Duodenal mucosa (tissue), 2 donors: ENCODE measurements at regions not wholly inside any gene's neighbourhood (a gene's known extent, or its start where the extent isn't known, plus 50 kb on each side); places are given as distances from the start of the nearest gene placed in this dataset.

Experiments used
- H3K27ac ChIP-seq: one replicate; pipeline ENCODE4 v1.7.0; 2013; ENCODE audit warnings: low read depth, low read length
- H3K27me3 ChIP-seq, 2 donors: one replicate each; pipeline ENCODE4 v1.7.0; 2013; ENCODE audit warnings: low read length in 2 of 2, control low read depth in 1 of 2; ENCODE audit not compliant: insufficient read depth in 2 of 2, control insufficient read depth in 1 of 2
- H3K36me3 ChIP-seq, 2 donors: one replicate each; pipeline ENCODE4 v1.7.0; 2013; ENCODE audit warnings: low read length in 2 of 2, control low read depth in 1 of 2; ENCODE audit not compliant: insufficient read depth in 2 of 2, control insufficient read depth in 1 of 2
- H3K4me1 ChIP-seq, 2 donors: one replicate each; pipeline ENCODE4 v1.7.0; 2013; ENCODE audit warnings: low read length in 2 of 2, control low read depth in 1 of 2; ENCODE audit not compliant: insufficient read depth in 2 of 2, control insufficient read depth in 1 of 2
- H3K4me3 ChIP-seq, 2 donors: one replicate each; pipeline ENCODE4 v1.7.0; 2013; ENCODE audit warnings: low read length in 2 of 2, low read depth in 1 of 2
- H3K9ac ChIP-seq, 2 donors: one replicate each; pipeline ENCODE4 v1.7.0; 2013; ENCODE audit warnings: low read length in 2 of 2, low read depth in 1 of 2
- H3K9me3 ChIP-seq, 2 donors: one replicate each; pipeline ENCODE4 v1.7.0; 2013; ENCODE audit warnings: low read length in 2 of 2, control low read depth in 1 of 2; ENCODE audit not compliant: control insufficient read depth in 1 of 2

- peaks cover 23 to 36% of the 10 kb centered on the region in 2 donors for H3K36me3 ChIP-seq
These were observed 129.0 kb downstream of the KATNIP start for GRCh38 chr16:27678955-27679354.

GRCh38 chr16:27679899-27680298, 130.0 kb downstream of the KATNIP start:
- no peaks in the 10 kb centered on the region for H3K4me1 ChIP-seq
- peaks cover 23 to 36% of the 10 kb centered on the region in 2 donors for H3K36me3 ChIP-seq
- no peak overlapping the region for H3K9ac ChIP-seq
- no peaks in the 10 kb centered on the region for H3K27me3 ChIP-seq
- H3K27ac ChIP-seq: no peak overlapping the region
- H3K9me3 ChIP-seq: no peaks in the 10 kb centered on the region
- no peak overlapping the region for H3K4me3 ChIP-seq

More at GRCh38 chr16:27678955-27679354, 129.0 kb downstream of the KATNIP start:
- Histone ChIP-seq H3K4me1 (no peaks in the 10 kb centered on the region), H3K27ac (no peak overlapping the region), H3K27me3 (no peaks in the 10 kb centered on the region), H3K9me3 (no peaks in the 10 kb centered on the region), H3K4me3 (no peak overlapping the region), H3K9ac (no peak overlapping the region)

- no peak overlapping the region for H3K9ac ChIP-seq
- no peaks in the 10 kb centered on the region for H3K27me3 ChIP-seq
- peaks cover 23 to 36% of the 10 kb centered on the region in 2 donors for H3K36me3 ChIP-seq
These were observed 131.7 kb downstream of the KATNIP start for GRCh38 chr16:27681681-27682080.

GRCh38 chr16:27684047-27684446, 134.1 kb downstream of the KATNIP start:
- Histone ChIP-seq H3K9ac (no peak overlapping the region), H3K4me3 (no peak overlapping the region), H3K4me1 (no peaks in the 10 kb centered on the region), H3K9me3 (no peaks in the 10 kb centered on the region), H3K36me3 (peaks cover 8 to 24% of the 10 kb centered on the region in 2 donors), H3K27ac (no peak overlapping the region), H3K27me3 (no peaks in the 10 kb centered on the region)

More at GRCh38 chr16:27681681-27682080, 131.7 kb downstream of the KATNIP start:
- H3K9me3 ChIP-seq: no peaks in the 10 kb centered on the region
- H3K4me3 ChIP-seq: no peak overlapping the region
- H3K27ac ChIP-seq: no peak overlapping the region
- no peaks in the 10 kb centered on the region for H3K4me1 ChIP-seq

GRCh38 chr16:27685807-27686206, 135.9 kb downstream of the KATNIP start:
- H3K9ac ChIP-seq: no peak overlapping the region

GRCh38 chr16:27686926-27687325, 137.0 kb downstream of the KATNIP start:
- H3K36me3 ChIP-seq: peaks cover 3 to 7% of the 10 kb centered on the region in 2 donors
- H3K9ac ChIP-seq: no peak overlapping the region
- no peak overlapping the region for H3K4me3 ChIP-seq
- H3K9me3 ChIP-seq: no peaks in the 10 kb centered on the region
- H3K27ac ChIP-seq: no peak overlapping the region
- H3K4me1 ChIP-seq: no peaks in the 10 kb centered on the region
- H3K27me3 ChIP-seq: no peaks in the 10 kb centered on the region

More at GRCh38 chr16:27685807-27686206, 135.9 kb downstream of the KATNIP start:
- Histone ChIP-seq H3K4me1 (no peaks in the 10 kb centered on the region), H3K4me3 (no peak overlapping the region), H3K27ac (no peak overlapping the region), H3K27me3 (no peaks in the 10 kb centered on the region), H3K9me3 (no peaks in the 10 kb centered on the region), H3K36me3 (peaks cover 8 to 16% of the 10 kb centered on the region in 2 donors)

- no peaks in the 10 kb centered on the region for H3K4me1 ChIP-seq
- H3K36me3 ChIP-seq: peaks cover 0 to 2% of the 10 kb centered on the region in 2 donors
- no peaks in the 10 kb centered on the region for H3K9me3 ChIP-seq
- no peak overlapping the region for H3K9ac ChIP-seq
- no peak overlapping the region for H3K4me3 ChIP-seq
- no peak overlapping the region for H3K27ac ChIP-seq
- no peaks in the 10 kb centered on the region for H3K27me3 ChIP-seq
These were observed 137.7 kb downstream of the KATNIP start for GRCh38 chr16:27687605-27688004.

- Histone ChIP-seq H3K4me3 (no peak overlapping the region), H3K27ac (no peak overlapping the region), H3K4me1 (no peaks in the 10 kb centered on the region), H3K9ac (no peak overlapping the region), H3K9me3 (no peaks in the 10 kb centered on the region), H3K36me3 (no peaks in the 10 kb centered on the region), H3K27me3 (no peaks in the 10 kb centered on the region)
These were observed 139.8 kb downstream of the KATNIP start for GRCh38 chr16:27689711-27690110.

- H3K36me3 ChIP-seq: no peaks in the 10 kb centered on the region
- no peak overlapping the region for H3K4me3 ChIP-seq
- H3K4me1 ChIP-seq: no peaks in the 10 kb centered on the region
- no peak overlapping the region for H3K27ac ChIP-seq
- no peaks in the 10 kb centered on the region for H3K9me3 ChIP-seq
- H3K9ac ChIP-seq: no peak overlapping the region
- no peaks in the 10 kb centered on the region for H3K27me3 ChIP-seq
These were observed 140.7 kb downstream of the KATNIP start for GRCh38 chr16:27690608-27691007.

GRCh38 chr16:27691721-27692120, 141.8 kb downstream of the KATNIP start:
- H3K9ac ChIP-seq: no peak overlapping the region
- H3K27me3 ChIP-seq: no peaks in the 10 kb centered on the region
- H3K9me3 ChIP-seq: no peaks in the 10 kb centered on the region
- no peak overlapping the region for H3K27ac ChIP-seq
- no peak overlapping the region for H3K4me3 ChIP-seq
- H3K4me1 ChIP-seq: no peaks in the 10 kb centered on the region
- no peaks in the 10 kb centered on the region for H3K36me3 ChIP-seq

- no peaks in the 10 kb centered on the region for H3K4me1 ChIP-seq
- H3K9ac ChIP-seq: no peak overlapping the region
- no peaks in the 10 kb centered on the region for H3K9me3 ChIP-seq
- no peak overlapping the region for H3K4me3 ChIP-seq
- no peaks in the 10 kb centered on the region for H3K36me3 ChIP-seq
- H3K27ac ChIP-seq: no peak overlapping the region
- no peaks in the 10 kb centered on the region for H3K27me3 ChIP-seq
These were observed 142.6 kb downstream of the KATNIP start for GRCh38 chr16:27692576-27692975.
